Neural progenitor cell (in vitro differentiated cells): ENCODE measurements at regions not wholly inside any gene's neighbourhood (a gene's known extent, or its start where the extent isn't known, plus 50 kb on each side); places are given as distances from the start of the nearest gene placed in this dataset.

Source experiments
- CTCF ChIP-seq: fragments of 200-600 bp; sonication (generic); IDR thresholded peaks from 2 replicates; pipeline ENCODE4 v1.5.1; 2017; ENCODE audit warnings: antibody characterized with exemption, mild to moderate bottlenecking
- EZH2 ChIP-seq: fragments of 200-600 bp; sonication (generic); IDR thresholded peaks from 2 replicates; pipeline ENCODE4 v1.6.1; 2017; ENCODE audit warnings: antibody characterized with exemption, mild to moderate bottlenecking, moderate library complexity
- EZH2phosphoT487 ChIP-seq: fragments of 200-600 bp; sonication (generic); IDR thresholded peaks from 2 replicates; pipeline ENCODE4 v1.6.1; 2017; ENCODE audit warnings: antibody characterized with exemption

GRCh38 chr2:209074711-209075110, 349.1 kb upstream of the MAP2 start:
- TF ChIP-seq CTCF: no peak
- TF ChIP-seq EZH2: no peak
- TF ChIP-seq EZH2phosphoT487: no peak
